Stimulated activated CD4-positive, alpha-beta T cell treated with anti-CD3 and anti-CD28 coated beads, TNF-alpha, amount 100 ng/mL, for 24 hours (primary cell): ENCODE measurements at regions not wholly inside any gene's neighbourhood (a gene's known extent, or its start where the extent isn't known, plus 50 kb on each side); places are given as distances from the start of the nearest gene placed in this dataset.

Experiments
- DNase-seq, 3 experiments: peaks; one replicate each; pipeline ENCODE4 v3.0.0-alpha.2; 2020; ENCODE audit warnings: low read depth in 3 of 3

- no peak for DNase-seq
Observed at GRCh38 chr7:4612939-4613841, 68.9 kb upstream of the FOXK1 start.

- no peak for DNase-seq
Observed at GRCh38 chr7:4613846-4614548, 68.1 kb upstream of the FOXK1 start.

- no peak for DNase-seq
Observed at GRCh38 chr7:4616116-4616515, 66.0 kb upstream of the FOXK1 start.

GRCh38 chr7:4621396-4621795 is 60.7 kb upstream of the FOXK1 start:
- DNase-seq, result no peak

GRCh38 chr7:4626318-4626845 is 55.7 kb upstream of the FOXK1 start:
- DNase-seq, result no peak

- DNase-seq, result no peak
Observed at GRCh38 chr7:4629287-4629895, 52.7 kb upstream of the FOXK1 start.

- no peak for DNase-seq
Observed at GRCh38 chr7:4631380-4632179, 50.5 kb upstream of the FOXK1 start.
